GM23248 (cell line): ENCODE measurements at regions not wholly inside any gene's neighbourhood (a gene's known extent, or its start where the extent isn't known, plus 50 kb on each side); places are given as distances from the start of the nearest gene placed in this dataset.
A peak's percentile ranks its signal among the peaks of the same experiment; 100 is the strongest.

Experiments used
- DNase-seq: peaks from one replicate; pipeline ENCODE4 v3.0.0-alpha.2; 2015
- H2AFZ ChIP-seq: fragments of 200-600 bp; sonication (generic); 2 replicates; pipeline ENCODE4 v1.6.1; 2016; ENCODE audit warnings: antibody characterized with exemption
- H3F3A ChIP-seq: fragments of 200-600 bp; sonication (generic); 2 replicates; pipeline ENCODE4 v1.6.1; 2016; ENCODE audit warnings: mild to moderate bottlenecking, antibody characterized with exemption, mixed run types; ENCODE audit not compliant: insufficient read depth
- H3K27ac ChIP-seq: fragments of 200-600 bp; sonication (generic); 2 replicates; pipeline ENCODE4 v1.5.1; 2016; ENCODE audit warnings: mild to moderate bottlenecking
- H3K27me3 ChIP-seq: fragments of 200-600 bp; sonication (generic); replicated peaks from 2 replicates; pipeline ENCODE4 v1.6.1; 2016; ENCODE audit warnings: mild to moderate bottlenecking; ENCODE audit not compliant: insufficient read depth
- H3K36me3 ChIP-seq: fragments of 200-600 bp; sonication (generic); 2 replicates; pipeline ENCODE4 v1.6.1; 2016; ENCODE audit warnings: low read depth, mild to moderate bottlenecking
- H3K4me1 ChIP-seq: fragments of 200-600 bp; sonication (generic); 2 replicates; pipeline ENCODE4 v1.6.1; 2016; ENCODE audit warnings: mild to moderate bottlenecking; ENCODE audit not compliant: insufficient read depth
- H3K4me2 ChIP-seq: fragments of 200-600 bp; sonication (generic); one replicate; pipeline ENCODE4 v1.6.1; 2016; ENCODE audit warnings: mild to moderate bottlenecking; ENCODE audit not compliant: unreplicated experiment
- H3K4me3 ChIP-seq: fragments of 200-600 bp; sonication (generic); 2 replicates; pipeline ENCODE4 v1.5.1; 2016; ENCODE audit warnings: mild to moderate bottlenecking
- H3K79me2 ChIP-seq: fragments of 200-600 bp; sonication (generic); 2 replicates; pipeline ENCODE4 v1.6.1; 2016; ENCODE audit warnings: mild to moderate bottlenecking; ENCODE audit not compliant: insufficient read depth
- H3K9ac ChIP-seq: fragments of 200-600 bp; sonication (generic); 2 replicates; pipeline ENCODE4 v1.6.1; 2016; ENCODE audit warnings: mild to moderate bottlenecking
- H3K9me2 ChIP-seq: fragments of 200-600 bp; sonication (generic); 2 replicates; pipeline ENCODE4 v1.6.1; 2016; ENCODE audit warnings: mixed run types, mild to moderate bottlenecking, moderate library complexity; ENCODE audit not compliant: insufficient read depth
- H3K9me3 ChIP-seq: fragments of 200-600 bp; sonication (generic); one replicate; pipeline ENCODE4 v1.6.1; 2017; ENCODE audit warnings: low read depth
- H4K20me1 ChIP-seq: fragments of 200-600 bp; sonication (generic); 2 replicates; pipeline ENCODE4 v1.6.0; 2016; ENCODE audit not compliant: insufficient read depth
- EZH2 ChIP-seq: fragments of 200-600 bp; sonication (generic); IDR thresholded peaks from 2 replicates; pipeline ENCODE4 v1.6.1; 2018; ENCODE audit warnings: antibody characterized with exemption, mild to moderate bottlenecking; ENCODE audit not compliant: insufficient read depth, poor library complexity, severe bottlenecking
- EZH2phosphoT487 ChIP-seq: fragments of 200-600 bp; sonication (generic); IDR thresholded peaks from 2 replicates; pipeline ENCODE4 v1.6.1; 2018; ENCODE audit warnings: antibody characterized with exemption, moderate library complexity, mild to moderate bottlenecking, low read depth; ENCODE audit not compliant: insufficient read depth
- WGBS, 2 experiments: methylation state at CpG; one replicate each; pipeline ENCODE4 v1.1.6; 2015 to 2017; ENCODE audit warnings: low lambda C conversion rate in 2 of 2, low coverage in 1 of 2; ENCODE audit errors: missing lambda C conversion rate in 2 of 2; 5-methylcytosine and 5-hydroxymethylcytosine counted together
- in situ Hi-C: fragments of 300-500 bp; cut with MboI; formaldehyde crosslinking; loops from 2 replicates; pipeline ENCODE4 v1.15.0; 2020

GRCh38 chr6:142537612-142538478 is 236.0 kb downstream of the ADGRG6 start:
- peak overlapping the region; percentile 67 for H3K4me2 ChIP-seq
- peak overlapping the region; percentile 55 for H3K4me3 ChIP-seq
- H3K27ac ChIP-seq: no peak overlapping the region
- H3K9ac ChIP-seq: peak overlapping the region; percentile 55
- no peaks in the 10 kb centered on the region for H3K27me3 ChIP-seq
- in situ Hi-C loops: no loop called here
- TF ChIP-seq EZH2phosphoT487 (no peak), EZH2 (no peak)
- DNase-seq: peak; percentile 70
- H4K20me1 ChIP-seq: no peaks in the 10 kb centered on the region
- no peaks in the 10 kb centered on the region for H3K79me2 ChIP-seq
- 0 out of 2 replicates have a peak, but pooled peaks cover 5% of the 10 kb centered on the region for H3F3A ChIP-seq
- peaks cover 7% of the 10 kb centered on the region for H3K4me1 ChIP-seq
- WGBS, 2 experiments: 38 to 39% methylated on average over 11 of the region's 11 CpGs
- no peaks in the 10 kb centered on the region for H3K9me3 ChIP-seq
- H3K9me2 ChIP-seq: no peaks in the 10 kb centered on the region
- H3K36me3 ChIP-seq: no peaks in the 10 kb centered on the region
- H2AFZ ChIP-seq: peak overlapping the region; percentile 95

GRCh38 chr6:142542704-142543233 is 241.0 kb downstream of the ADGRG6 start:
- H3K9me3 ChIP-seq: no peaks in the 10 kb centered on the region
- 34 to 39% methylated on average over 14 of the region's 14 CpGs for WGBS, 2 experiments
- peak; percentile 95 for DNase-seq
- no peak for TF ChIP-seq EZH2
- TF ChIP-seq EZH2phosphoT487: no peak
- peak overlapping the region; percentile 33 for H3K27ac ChIP-seq
- peak overlapping the region; percentile 42 for H3K4me2 ChIP-seq
- H3K4me1 ChIP-seq: peaks cover 14% of the 10 kb centered on the region
- 0 out of 2 replicates have a peak, but pooled peaks cover 8% of the 10 kb centered on the region for H3F3A ChIP-seq
- no peaks in the 10 kb centered on the region for H4K20me1 ChIP-seq
- in situ Hi-C loops: no loop called here
- H2AFZ ChIP-seq: peak overlapping the region; percentile 91
- no peak overlapping the region for H3K4me3 ChIP-seq
- no peaks in the 10 kb centered on the region for H3K9me2 ChIP-seq
- peak overlapping the region; percentile 45; the same call in 1 of the 2 replicates for H3K9ac ChIP-seq
- H3K36me3 ChIP-seq: no peaks in the 10 kb centered on the region
- H3K79me2 ChIP-seq: no peaks in the 10 kb centered on the region
- no peaks in the 10 kb centered on the region for H3K27me3 ChIP-seq

GRCh38 chr6:142543606-142544005 is 241.8 kb downstream of the ADGRG6 start:
- no peak overlapping the region for H3K4me3 ChIP-seq
- H2AFZ ChIP-seq: peak overlapping the region; percentile 91
- H3K4me2 ChIP-seq: no peak overlapping the region
- H3K4me1 ChIP-seq: peaks cover 14% of the 10 kb centered on the region
- H3K9me2 ChIP-seq: no peaks in the 10 kb centered on the region
- H3K27me3 ChIP-seq: no peaks in the 10 kb centered on the region
- no peak overlapping the region for H3K9ac ChIP-seq
- H3K9me3 ChIP-seq: no peaks in the 10 kb centered on the region
- TF ChIP-seq EZH2phosphoT487 (no peak), EZH2 (no peak)
- DNase-seq: no peak
- H3F3A ChIP-seq: 0 out of 2 replicates have a peak, but pooled peaks cover 8% of the 10 kb centered on the region
- H3K36me3 ChIP-seq: no peaks in the 10 kb centered on the region
- H3K79me2 ChIP-seq: no peaks in the 10 kb centered on the region
- H4K20me1 ChIP-seq: no peaks in the 10 kb centered on the region
- in situ Hi-C loops: no loop called here
- no peak overlapping the region for H3K27ac ChIP-seq
- WGBS, 2 experiments: 21 to 26% methylated on average over 2 of the region's 2 CpGs

- Histone ChIP-seq H3K9me2 (no peaks in the 10 kb centered on the region), H3K9ac (no peak overlapping the region), H3K4me3 (no peak overlapping the region), H4K20me1 (no peaks in the 10 kb centered on the region), H3K27ac (no peak overlapping the region), H2AFZ (no peak overlapping the region), H3K27me3 (no peaks in the 10 kb centered on the region), H3F3A (0 out of 2 replicates have a peak, but pooled peaks cover 8% of the 10 kb centered on the region), H3K36me3 (no peaks in the 10 kb centered on the region), H3K4me2 (no peak overlapping the region), H3K9me3 (no peaks in the 10 kb centered on the region), H3K4me1 (peaks cover 14% of the 10 kb centered on the region), H3K79me2 (no peaks in the 10 kb centered on the region)
- DNase-seq: no peak
- TF ChIP-seq EZH2phosphoT487 (no peak), EZH2 (no peak)
- in situ Hi-C loops: no loop called here
Measured at GRCh38 chr6:142544199-142544838, 242.5 kb downstream of the ADGRG6 start.
